HG03108 (cell line): ENCODE measurements at regions not wholly inside any gene's neighbourhood (a gene's known extent, or its start where the extent isn't known, plus 50 kb on each side); places are given as distances from the start of the nearest gene placed in this dataset.

Source experiments
- ATAC-seq: cut with Tn5 transposase; IDR thresholded peaks from one replicate; pipeline ENCODE4 v1.9.1; 2021; ENCODE audit warnings: moderate library complexity; ENCODE audit not compliant: unreplicated experiment

DNA sequence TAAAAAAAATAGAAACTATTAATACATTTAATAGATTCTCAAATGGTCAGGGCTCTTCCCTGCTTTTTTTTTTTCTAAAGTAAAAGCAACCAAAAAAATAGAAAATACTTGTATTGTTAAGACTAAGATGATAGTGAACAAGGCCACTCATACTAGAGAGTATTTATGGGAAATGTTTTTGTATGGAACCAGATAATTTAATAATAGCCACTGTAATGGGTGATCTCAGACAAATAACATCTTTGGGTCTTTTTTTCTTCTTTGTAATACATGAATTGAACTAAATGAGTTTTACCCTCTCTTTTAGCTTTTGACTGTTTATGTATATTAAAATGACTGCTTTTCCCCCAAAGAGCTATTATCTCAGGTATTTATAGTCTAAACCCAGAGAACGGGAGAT lies 92.1 kb upstream of the ELOVL6 start:
- ATAC-seq, result no peak

- ATAC-seq, result no peak
Observed at GRCh38 chr4:110289601-110290100, 91.2 kb upstream of the ELOVL6 start.

DNA sequence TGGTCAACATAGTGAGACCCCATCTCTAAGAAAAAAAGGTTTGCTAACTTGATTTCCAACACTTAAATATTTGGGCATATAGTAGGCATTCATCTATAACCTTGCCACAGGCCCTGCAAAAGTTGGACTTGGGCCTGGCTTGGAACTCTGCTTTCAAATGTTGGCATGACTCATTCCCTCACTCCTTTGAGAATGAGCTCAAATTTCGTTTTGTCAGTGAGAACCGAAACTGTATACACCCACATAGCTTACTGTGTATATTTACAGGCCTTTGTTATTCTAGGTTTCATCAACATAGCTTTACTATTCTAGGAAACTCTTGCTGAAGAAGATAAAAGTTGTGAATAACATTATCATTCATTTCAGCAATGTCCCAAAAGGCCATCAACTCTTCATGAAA lies 88.7 kb upstream of the ELOVL6 start:
- peak; percentile 99 for ATAC-seq

- ATAC-seq, result no peak
Observed at GRCh38 chr4:110278127-110278526, 79.7 kb upstream of the ELOVL6 start.

DNA sequence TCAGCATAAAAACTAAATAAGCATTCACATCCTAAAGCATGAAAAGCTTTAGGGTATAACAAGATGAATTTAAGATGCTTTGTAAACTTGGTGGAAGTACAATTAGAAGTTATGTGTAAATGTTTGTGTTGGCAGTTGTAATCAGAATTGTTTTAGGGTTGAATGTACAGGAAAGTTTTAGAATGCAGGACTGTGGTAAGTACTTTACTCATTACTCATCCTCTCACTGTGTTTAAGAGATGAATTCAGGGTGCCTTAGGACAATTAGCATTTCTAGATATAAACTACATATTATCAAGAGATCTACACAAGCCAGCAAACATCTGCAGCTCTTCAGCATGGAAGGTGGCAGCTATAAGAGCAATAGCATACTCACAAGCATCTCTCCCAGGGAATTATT lies 77.5 kb upstream of the ELOVL6 start:
- ATAC-seq, result no peak

GRCh38 chr4:110271986-110272385 lies 73.6 kb upstream of the ELOVL6 start:
- ATAC-seq, result no peak

DNA sequence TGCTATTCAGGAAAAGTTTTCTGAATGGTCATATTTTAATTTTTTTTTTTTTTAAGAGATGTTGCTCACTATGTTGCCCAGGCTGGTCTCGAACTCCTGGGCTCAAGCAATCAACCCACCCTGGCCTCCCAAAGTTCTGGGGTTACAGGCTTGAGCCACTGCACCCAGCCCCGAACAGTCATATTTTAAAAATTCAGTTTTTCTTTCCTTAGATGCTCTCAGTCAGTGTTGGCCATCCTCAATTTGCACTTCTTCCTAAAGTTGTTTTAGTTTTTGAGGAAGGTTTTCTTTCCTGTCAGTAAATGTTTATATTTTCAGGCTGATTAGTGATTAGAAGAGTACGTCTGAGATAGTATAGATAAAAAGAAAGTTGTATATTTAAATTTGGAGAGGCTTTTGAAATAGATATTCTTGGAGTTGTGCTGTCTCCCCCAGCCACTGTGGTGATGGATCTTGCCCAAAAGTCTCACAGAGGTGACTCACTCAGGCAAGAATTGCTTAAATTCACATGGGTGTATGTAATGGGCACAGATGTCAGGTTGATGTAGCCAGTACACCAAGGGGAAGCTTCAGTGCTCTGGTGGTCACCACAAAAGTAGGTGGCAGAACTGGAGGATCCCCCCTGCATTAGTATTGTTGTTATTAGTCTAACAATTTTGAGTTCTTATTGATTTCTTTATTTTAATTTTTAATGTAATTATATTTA lies 72.2 kb upstream of the ELOVL6 start:
- ATAC-seq, result no peak

DNA sequence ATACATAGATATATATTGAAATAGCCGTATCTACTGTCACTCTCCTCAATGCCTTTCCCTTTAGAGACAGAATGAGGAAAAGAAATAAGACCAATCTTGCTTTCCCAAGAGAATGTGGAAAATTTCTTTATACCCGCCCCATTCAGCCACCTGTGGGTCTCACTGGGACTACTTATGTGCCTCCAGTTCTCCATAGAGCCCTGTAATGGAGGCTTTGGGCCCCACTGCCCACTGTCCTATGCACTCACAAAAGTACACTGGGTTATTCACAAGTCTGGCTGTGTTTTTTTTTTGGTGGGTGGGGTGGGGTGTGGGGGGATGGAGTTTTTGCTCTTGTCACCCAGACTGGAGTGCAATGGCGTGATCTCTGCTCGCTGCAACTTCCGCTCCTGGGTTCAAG lies 70.4 kb upstream of the ELOVL6 start:
- ATAC-seq, result no peak

DNA sequence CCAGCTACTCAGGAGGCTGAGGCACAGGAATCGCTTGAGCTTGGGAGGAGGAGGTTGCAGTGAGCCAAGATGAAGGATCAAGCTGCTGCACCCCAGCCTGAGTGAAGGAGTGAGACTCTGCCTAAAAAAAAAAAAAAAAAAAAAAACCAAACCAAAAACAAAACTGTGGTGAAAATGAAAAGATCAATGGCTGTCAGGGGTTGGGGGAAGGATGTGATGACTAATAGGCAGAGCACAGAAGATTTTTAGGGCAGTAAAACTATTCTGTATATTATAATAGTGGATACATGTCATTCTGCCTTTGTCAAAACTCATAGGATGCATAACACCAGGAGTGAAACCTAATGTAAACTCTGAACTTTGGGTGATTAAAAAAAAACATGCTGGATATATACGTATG lies 69.9 kb upstream of the ELOVL6 start:
- ATAC-seq, result peak; percentile 77

DNA sequence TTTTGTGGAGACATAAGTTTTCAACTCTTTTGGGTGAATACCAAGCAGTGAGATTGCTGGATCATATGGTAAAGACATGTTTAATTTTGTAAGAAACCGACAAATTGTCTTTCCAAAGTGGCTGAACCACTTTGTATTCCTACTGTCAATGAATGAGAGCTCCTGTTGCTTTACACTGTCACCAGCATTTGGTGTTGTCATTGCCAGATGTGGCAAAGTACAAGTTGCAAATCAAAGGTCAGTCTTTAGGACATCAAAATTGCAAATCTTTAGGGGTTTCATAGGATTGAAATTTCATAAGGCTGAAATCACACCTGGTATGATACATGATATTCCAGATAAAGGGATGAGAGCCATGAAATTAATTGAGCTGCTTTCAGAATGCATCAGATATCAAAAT lies 67.7 kb upstream of the ELOVL6 start:
- no peak for ATAC-seq

GRCh38 chr4:110265001-110265400 lies 66.6 kb upstream of the ELOVL6 start:
- no peak for ATAC-seq

DNA sequence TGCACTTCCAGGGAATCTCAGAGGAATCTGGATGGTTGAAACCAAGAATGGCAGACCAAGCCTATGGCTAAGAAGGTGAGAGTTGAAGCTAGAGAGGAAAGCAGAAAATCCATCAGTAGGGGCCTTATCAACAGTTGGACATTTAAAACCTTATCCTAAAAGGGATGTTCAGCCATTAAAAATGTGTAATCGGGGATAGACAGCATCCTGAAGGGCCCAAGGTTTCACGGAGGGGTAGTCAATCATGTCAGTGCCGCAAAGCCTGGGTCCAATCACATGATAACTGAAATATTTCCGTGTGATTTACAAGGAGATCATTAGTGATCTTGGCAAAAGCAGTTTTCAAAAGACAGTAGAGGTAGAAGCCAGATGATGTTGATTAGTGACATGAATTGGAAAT lies 61.9 kb upstream of the ELOVL6 start:
- ATAC-seq, result no peak

GRCh38 chr4:110250023-110250387 lies 51.6 kb upstream of the ELOVL6 start:
- no peak for ATAC-seq

DNA sequence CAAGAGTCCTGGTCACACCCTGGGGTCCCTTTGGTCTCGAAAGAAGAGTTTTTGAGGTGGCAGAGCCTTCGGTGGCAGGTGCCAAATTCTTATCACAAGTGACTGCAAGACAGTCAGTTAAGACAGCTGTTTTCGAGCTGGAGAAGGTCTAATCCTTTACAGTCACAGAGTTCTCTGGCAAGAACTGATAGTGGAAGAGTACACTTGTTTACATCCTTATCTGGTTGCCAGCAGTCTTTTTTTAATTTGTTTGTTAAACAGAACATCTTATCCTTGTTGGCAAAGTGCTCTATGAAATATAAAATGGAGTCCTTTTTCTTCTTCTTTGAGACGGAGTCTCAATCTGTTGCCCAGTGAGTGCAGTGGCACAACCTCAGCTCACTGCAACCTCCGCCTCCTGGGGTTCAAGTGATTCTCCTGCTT lies 50.4 kb upstream of the ELOVL6 start:
- ATAC-seq, result no peak
